ENCODE measurements at regions not wholly inside any gene's neighbourhood (a gene's known extent, or its start where the extent isn't known, plus 50 kb on each side); places are given as distances from the start of the nearest gene placed in this dataset.

DNA sequence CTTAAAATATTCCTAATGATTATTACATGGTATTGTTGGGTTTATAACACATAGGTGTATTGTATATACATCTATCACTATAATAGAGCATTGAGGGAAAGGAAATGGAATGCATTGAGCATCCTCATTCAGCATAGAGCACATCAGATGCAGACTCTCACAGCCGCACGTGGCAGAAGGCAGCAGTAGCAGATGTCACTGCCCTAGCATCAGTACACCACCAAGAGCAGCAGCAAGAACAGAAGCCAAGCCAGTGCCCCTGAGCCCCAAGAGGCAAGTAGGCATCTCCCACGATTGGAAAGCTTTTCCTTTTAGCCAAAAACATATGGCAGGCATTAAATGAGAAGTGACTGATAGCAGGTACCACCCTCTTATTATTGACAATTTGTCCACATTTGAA is 510.0 kb downstream of the TNS3 start:
- H3K27ac ChIP-seq (ENCODE audit: low read depth, low read length) = no peak overlapping the region
- ChIA-PET POLR2A (no interaction called here), CTCF (no interaction called here), RAD21 (ENCODE audit: low non-redundant PET in 1 of 2, low total read pairs in 2 of 2, uncharacterized antibody in 2 of 2, unreplicated experiment in 2 of 2) (no interaction called here)
- no peaks in the 10 kb centered on the region for H3K9me2 ChIP-seq (ENCODE audit: insufficient read depth)
- no peaks in the 10 kb centered on the region for H3K36me3 ChIP-seq (ENCODE audit: control insufficient read depth in 1 of 2, insufficient read depth in 2 of 2, low read length in 2 of 2)
- H3K4me1 ChIP-seq (ENCODE audit: control insufficient read depth in 1 of 2, insufficient read depth in 2 of 2, low read length in 2 of 2) = no peaks in the 10 kb centered on the region
- H4K20me1 ChIP-seq (ENCODE audit: insufficient read depth) = no peaks in the 10 kb centered on the region
- H2AFZ ChIP-seq (ENCODE audit: low read depth, low read length, poor library complexity, severe bottlenecking) = no peak overlapping the region
- ATAC-seq (no peak), DNase-seq (ENCODE audit: low read depth, low spot score) (no peak)
- H3K9ac ChIP-seq (ENCODE audit: low read length) = no peak overlapping the region
- TF ChIP-seq FOSL1 (IDR thresholded peaks at IDR 0.05; ENCODE audit: low read depth) (no peak), ZFX (IDR thresholded peaks at IDR 0.05) (no peak), POLR2A (IDR thresholded peaks at IDR 0.05; ENCODE audit: borderline replicate concordance, extremely low read depth, insufficient read depth, insufficient read length) (no peak), SRF (IDR thresholded peaks at IDR 0.05; ENCODE audit: low read depth) (no peak)
- no peaks in the 10 kb centered on the region for H3K27me3 ChIP-seq (ENCODE audit: insufficient read depth, low read length)
- no peak overlapping the region for H3K4me3 ChIP-seq (replicated peaks in 1 of 2; ENCODE audit: low read depth in 1 of 2, low read length in 2 of 2)
- no peaks in the 10 kb centered on the region for H3K79me2 ChIP-seq (ENCODE audit: insufficient read depth, low read length)
- H3K4me2 ChIP-seq (ENCODE audit: low read length) = no peak overlapping the region
- intact Hi-C loops (cut with micrococcal nuclease) = no loop called here
- H3K9me3 ChIP-seq (ENCODE audit: control insufficient read depth in 1 of 2, insufficient read depth in 1 of 2, low read depth in 1 of 2, low read length in 2 of 2) = no peaks in the 10 kb centered on the region
- no TSS peak for BruUV-seq (replicated peaks)

GRCh38 chr7:47069385-47070076 is 512.4 kb downstream of the TNS3 start:
- ChIA-PET CTCF (no interaction called here), RAD21 (ENCODE audit: low non-redundant PET in 1 of 2, low total read pairs in 2 of 2, uncharacterized antibody in 2 of 2, unreplicated experiment in 2 of 2) (no interaction called here), POLR2A (no interaction called here)
- Histone ChIP-seq H3K27ac (ENCODE audit: low read depth, low read length) (no peak overlapping the region), H3K4me2 (ENCODE audit: low read length) (no peak overlapping the region), H4K20me1 (ENCODE audit: insufficient read depth) (no peaks in the 10 kb centered on the region), H3K4me3 (replicated peaks in 1 of 2; ENCODE audit: low read depth in 1 of 2, low read length in 2 of 2) (no peak overlapping the region), H3K9ac (ENCODE audit: low read length) (no peak overlapping the region), H3K9me2 (ENCODE audit: insufficient read depth) (no peaks in the 10 kb centered on the region), H3K4me1 (ENCODE audit: control insufficient read depth in 1 of 2, insufficient read depth in 2 of 2, low read length in 2 of 2) (no peaks in the 10 kb centered on the region), H3K27me3 (ENCODE audit: insufficient read depth, low read length) (no peaks in the 10 kb centered on the region), H3K36me3 (ENCODE audit: control insufficient read depth in 1 of 2, insufficient read depth in 2 of 2, low read length in 2 of 2) (no peaks in the 10 kb centered on the region), H3K79me2 (ENCODE audit: insufficient read depth, low read length) (no peaks in the 10 kb centered on the region), H2AFZ (ENCODE audit: low read depth, low read length, poor library complexity, severe bottlenecking) (no peak overlapping the region), H3K9me3 (ENCODE audit: control insufficient read depth in 1 of 2, insufficient read depth in 1 of 2, low read depth in 1 of 2, low read length in 2 of 2) (no peaks in the 10 kb centered on the region)
- DNase-seq (ENCODE audit: low read depth, low spot score) = no peak
- ATAC-seq = no peak
- TF ChIP-seq JUND (IDR thresholded peaks at IDR 0.05) (no peak), EGR1 (IDR thresholded peaks at IDR 0.05; ENCODE audit: low read depth) (no peak)
- no TSS peak for BruUV-seq (replicated peaks)
- intact Hi-C loops (cut with micrococcal nuclease) = no loop called here
